Natural killer cell (primary cell): ENCODE measurements at regions not wholly inside any gene's neighbourhood (a gene's known extent, or its start where the extent isn't known, plus 50 kb on each side); places are given as distances from the start of the nearest gene placed in this dataset.

Experiments
- ATAC-seq, 3 donors: fragments of 150-1000 bp in 2 of 3; fragments of 200-7000 bp in 1 of 3; cut with Tn5 transposase; 1 replicate in 1 of 3; 2 replicates in 2 of 3; pipeline ENCODE4 v1.10.0; 2021; ENCODE audit warnings: mild to moderate bottlenecking in 2 of 3, moderate library complexity in 2 of 3
- DNase-seq, 2 donors: peaks; one replicate each; pipeline versions ENCODE4 v3.0.0 to v3.0.0-alpha.2; 2013 to 2021; ENCODE audit warnings: mixed read lengths in 1 of 2
- H3K27ac ChIP-seq: one replicate; pipeline ENCODE4 v1.5.1; 2013; ENCODE audit warnings: mild to moderate bottlenecking, low read length
- H3K27me3 ChIP-seq: one replicate; pipeline ENCODE4 v1.6.1; 2013; ENCODE audit warnings: low read length; ENCODE audit not compliant: control insufficient read depth, insufficient read depth
- H3K36me3 ChIP-seq: one replicate; pipeline ENCODE4 v1.6.1; 2013; ENCODE audit warnings: low read length; ENCODE audit not compliant: control insufficient read depth, insufficient read depth
- H3K4me1 ChIP-seq: one replicate; pipeline ENCODE4 v1.6.1; 2013; ENCODE audit warnings: low read length; ENCODE audit not compliant: control insufficient read depth, insufficient read depth
- H3K4me3 ChIP-seq: one replicate; pipeline ENCODE4 v1.5.1; 2013; ENCODE audit warnings: low read length
- H3K9me3 ChIP-seq: one replicate; pipeline ENCODE4 v1.6.1; 2013; ENCODE audit warnings: low read length; ENCODE audit not compliant: control insufficient read depth, insufficient read depth
- H3K27ac Mint-ChIP-seq, 2 donors: one replicate each; pipeline ENCODE4 v1.8.0; 2022; ENCODE audit warnings: mild to moderate bottlenecking in 2 of 2, mixed read lengths in 2 of 2, moderate library complexity in 1 of 2
- H3K27me3 Mint-ChIP-seq, 2 donors: one replicate each; pipeline ENCODE4 v1.8.0; 2022; ENCODE audit warnings: low read depth in 2 of 2, mixed read lengths in 2 of 2
- H3K36me3 Mint-ChIP-seq: one replicate; pipeline ENCODE4 v1.8.0; 2022; ENCODE audit warnings: mixed read lengths
- H3K4me1 Mint-ChIP-seq, 2 donors: one replicate each; pipeline ENCODE4 v1.8.0; 2022; ENCODE audit warnings: mixed read lengths in 2 of 2
- H3K4me3 Mint-ChIP-seq: one replicate; pipeline ENCODE4 v1.8.0; 2022; ENCODE audit warnings: mild to moderate bottlenecking, moderate library complexity, mixed read lengths
- H3K9me3 Mint-ChIP-seq, 2 donors: one replicate each; pipeline ENCODE4 v1.8.0; 2022; ENCODE audit warnings: mixed read lengths in 2 of 2
- WGBS: methylation state at CpG from one replicate; pipeline ENCODE4 v1.1.7; 2013; ENCODE audit warnings: missing lambda C conversion rate; ENCODE audit not compliant: insufficient coverage; 5-methylcytosine and 5-hydroxymethylcytosine counted together
- intact Hi-C: fragments of 100-400 bp; cut with micrococcal nuclease; formaldehyde crosslinking; loops from one replicate; pipeline ENCODE4 v1.14.2; 2022
- TF ChIP-seq, protein P1 (sequence below): fragments of 200-600 bp; IDR thresholded peaks from one replicate; pipeline ENCODE4 v1.8.0; 2022; ENCODE audit warnings: antibody characterized with exemption

DNA sequence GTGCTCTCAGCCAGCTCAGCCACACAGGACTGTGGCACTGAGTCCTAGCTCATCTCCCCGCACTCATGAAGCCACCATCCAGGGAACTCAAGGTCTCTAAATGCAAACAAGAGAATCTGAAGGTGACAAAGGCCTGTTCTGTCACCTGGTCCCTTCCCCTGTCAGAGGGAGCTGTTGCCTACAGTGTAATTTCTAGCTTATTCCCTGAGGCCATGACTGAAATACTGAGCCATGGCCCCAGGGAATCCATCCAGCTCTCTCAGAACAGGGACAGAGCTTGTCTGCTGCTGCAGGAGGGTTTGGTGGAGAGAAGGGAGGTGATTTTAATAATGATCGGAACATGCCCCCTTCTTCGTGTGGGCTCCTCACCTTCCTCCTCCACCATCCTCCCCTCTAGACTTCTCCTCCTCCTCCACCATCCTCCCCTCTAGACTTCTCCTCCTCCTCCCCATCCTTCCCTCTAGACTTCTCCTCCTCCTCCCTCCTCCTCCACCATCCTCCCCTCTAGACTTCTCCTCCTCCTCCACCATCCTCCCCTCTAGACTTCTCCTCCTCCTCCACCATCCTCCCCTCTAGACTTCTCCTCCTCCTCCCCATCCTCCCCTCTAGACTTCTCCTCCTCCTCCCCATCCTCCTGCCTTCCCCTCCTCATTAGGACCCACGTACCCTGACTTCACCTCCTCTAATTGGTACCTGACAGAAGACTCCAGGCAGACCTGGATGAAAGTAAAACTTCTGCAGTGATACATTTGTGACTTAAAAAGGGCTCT is 338.0 kb upstream of the MKI67 start:
- H3K4me1 Mint-ChIP-seq, result no peaks in the 10 kb centered on the region
- H3K27me3 Mint-ChIP-seq, result peaks cover 2 to 13% of the 10 kb centered on the region in 2 donors
- H3K9me3 ChIP-seq, result peaks cover 4% of the 10 kb centered on the region
- no peaks in the 10 kb centered on the region for H3K4me1 ChIP-seq
- no peaks in the 10 kb centered on the region for H3K36me3 Mint-ChIP-seq
- 82% methylated on average over 3 of the region's 4 CpGs for WGBS
- peak in 1 of 2 donors; percentile 48 for DNase-seq
- no peaks in the 10 kb centered on the region for H3K36me3 ChIP-seq
- TF ChIP-seq, protein P1, sequence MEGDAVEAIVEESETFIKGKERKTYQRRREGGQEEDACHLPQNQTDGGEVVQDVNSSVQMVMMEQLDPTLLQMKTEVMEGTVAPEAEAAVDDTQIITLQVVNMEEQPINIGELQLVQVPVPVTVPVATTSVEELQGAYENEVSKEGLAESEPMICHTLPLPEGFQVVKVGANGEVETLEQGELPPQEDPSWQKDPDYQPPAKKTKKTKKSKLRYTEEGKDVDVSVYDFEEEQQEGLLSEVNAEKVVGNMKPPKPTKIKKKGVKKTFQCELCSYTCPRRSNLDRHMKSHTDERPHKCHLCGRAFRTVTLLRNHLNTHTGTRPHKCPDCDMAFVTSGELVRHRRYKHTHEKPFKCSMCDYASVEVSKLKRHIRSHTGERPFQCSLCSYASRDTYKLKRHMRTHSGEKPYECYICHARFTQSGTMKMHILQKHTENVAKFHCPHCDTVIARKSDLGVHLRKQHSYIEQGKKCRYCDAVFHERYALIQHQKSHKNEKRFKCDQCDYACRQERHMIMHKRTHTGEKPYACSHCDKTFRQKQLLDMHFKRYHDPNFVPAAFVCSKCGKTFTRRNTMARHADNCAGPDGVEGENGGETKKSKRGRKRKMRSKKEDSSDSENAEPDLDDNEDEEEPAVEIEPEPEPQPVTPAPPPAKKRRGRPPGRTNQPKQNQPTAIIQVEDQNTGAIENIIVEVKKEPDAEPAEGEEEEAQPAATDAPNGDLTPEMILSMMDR, result no peak
- no peak overlapping the region for H3K4me3 Mint-ChIP-seq
- H3K27ac Mint-ChIP-seq, result no peak overlapping the region
- intact Hi-C loops, result no loop called here
- H3K27me3 ChIP-seq, result no peaks in the 10 kb centered on the region
- H3K9me3 Mint-ChIP-seq, result no peaks in the 10 kb centered on the region
- ATAC-seq, result peak in 1 of 3 donors; percentile 10
- H3K4me3 ChIP-seq, result no peak overlapping the region
- H3K27ac ChIP-seq, result no peak overlapping the region

DNA sequence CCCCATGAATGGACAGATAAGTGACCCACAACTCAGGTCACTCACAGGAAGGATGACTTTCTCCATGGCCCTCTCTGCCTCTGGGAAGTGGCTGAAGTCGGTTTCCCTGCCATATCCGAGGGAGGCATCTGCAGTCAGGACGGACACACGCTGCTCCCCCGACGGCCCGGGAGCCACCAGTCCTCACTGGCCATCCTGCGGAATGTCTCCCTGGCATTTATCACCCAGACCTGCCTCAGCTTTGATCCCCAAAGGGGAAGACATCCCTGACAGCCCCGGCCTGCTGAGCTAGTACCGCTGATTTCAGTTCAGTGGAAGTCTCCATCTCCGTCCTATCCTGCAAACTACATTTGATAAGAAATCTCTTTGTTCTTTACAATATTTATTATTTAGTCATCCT is 339.5 kb upstream of the MKI67 start:
- DNase-seq (no peak), ATAC-seq (no peak)
- H3K9me3 ChIP-seq, result peaks cover 4% of the 10 kb centered on the region
- no peaks in the 10 kb centered on the region for H3K4me1 ChIP-seq
- H3K27me3 ChIP-seq, result no peaks in the 10 kb centered on the region
- Mint-ChIP-seq H3K36me3 (no peaks in the 10 kb centered on the region), H3K4me1 (no peaks in the 10 kb centered on the region), H3K27me3 (peaks cover 2 to 13% of the 10 kb centered on the region in 2 donors), H3K4me3 (no peak overlapping the region), H3K9me3 (no peaks in the 10 kb centered on the region), H3K27ac (no peak overlapping the region)
- no peak overlapping the region for H3K4me3 ChIP-seq
- H3K27ac ChIP-seq, result no peak overlapping the region
- TF ChIP-seq, protein P1, result no peak
- intact Hi-C loops, result no loop called here
- 82% methylated on average over 11 of the region's 11 CpGs for WGBS
- no peaks in the 10 kb centered on the region for H3K36me3 ChIP-seq

DNA sequence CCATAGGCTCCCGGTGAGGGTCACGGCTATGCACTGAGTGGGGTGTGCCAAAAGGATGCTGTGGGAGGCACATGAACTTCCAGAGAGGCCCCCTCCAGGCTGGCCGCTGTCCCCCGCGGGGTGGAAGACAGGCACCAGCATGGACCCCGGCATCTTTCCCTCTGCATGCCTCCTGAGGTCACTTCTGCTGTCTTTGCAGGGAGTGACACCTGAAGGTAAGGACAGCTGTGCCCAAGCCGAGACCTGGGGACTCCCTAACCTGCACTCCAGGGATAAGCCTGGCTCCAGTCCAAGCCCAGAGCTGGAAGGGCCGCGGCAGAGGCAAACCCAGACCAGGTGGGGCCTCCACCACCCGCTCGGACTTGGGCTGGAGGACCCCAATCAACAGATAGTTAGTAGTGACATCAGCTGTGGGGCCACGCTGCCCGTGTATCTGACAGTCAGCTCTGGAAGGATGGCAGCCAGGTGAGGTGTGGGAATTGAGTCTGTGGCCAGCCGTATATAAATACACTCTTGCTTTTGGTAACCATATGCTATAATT is 340.7 kb upstream of the MKI67 start:
- Mint-ChIP-seq H3K27me3 (peaks cover 2 to 6% of the 10 kb centered on the region in 2 donors), H3K36me3 (no peaks in the 10 kb centered on the region), H3K4me1 (no peaks in the 10 kb centered on the region), H3K9me3 (no peaks in the 10 kb centered on the region), H3K4me3 (no peak overlapping the region), H3K27ac (no peak overlapping the region)
- DNase-seq, result no peak
- no peaks in the 10 kb centered on the region for H3K27me3 ChIP-seq
- WGBS, result 88% methylated on average over 13 of the region's 14 CpGs
- H3K9me3 ChIP-seq, result peaks cover 4% of the 10 kb centered on the region
- no peak for ATAC-seq
- intact Hi-C loops, result no loop called here
- H3K4me3 ChIP-seq, result no peak overlapping the region
- TF ChIP-seq, protein P1, result no peak
- no peaks in the 10 kb centered on the region for H3K4me1 ChIP-seq
- no peaks in the 10 kb centered on the region for H3K36me3 ChIP-seq
- H3K27ac ChIP-seq, result no peak overlapping the region

DNA sequence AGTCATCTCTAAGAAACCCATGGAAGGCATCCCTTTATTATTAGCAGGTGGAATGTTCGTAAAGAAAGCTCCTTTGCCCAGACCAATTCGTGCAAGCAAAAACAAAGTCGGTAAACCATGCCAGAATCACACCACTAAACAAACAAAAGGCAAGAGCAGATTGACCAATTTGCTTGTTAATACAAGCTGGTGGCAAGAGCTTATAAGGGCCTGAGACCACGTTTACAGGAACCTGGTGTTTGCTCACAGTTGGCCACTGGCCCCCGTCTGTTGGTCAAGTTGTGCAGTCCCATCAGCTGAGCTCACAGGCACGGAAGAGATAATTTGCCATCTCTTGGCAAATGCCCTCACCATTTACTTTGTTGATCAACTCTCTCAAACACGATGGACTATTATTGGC is 342.2 kb upstream of the MKI67 start:
- Histone ChIP-seq H3K9me3 (peaks cover 4% of the 10 kb centered on the region), H3K36me3 (no peaks in the 10 kb centered on the region), H3K27ac (no peak overlapping the region), H3K4me3 (no peak overlapping the region), H3K4me1 (no peaks in the 10 kb centered on the region), H3K27me3 (no peaks in the 10 kb centered on the region)
- no peaks in the 10 kb centered on the region for H3K4me1 Mint-ChIP-seq
- H3K27me3 Mint-ChIP-seq, result peaks cover 2 to 6% of the 10 kb centered on the region in 2 donors
- H3K9me3 Mint-ChIP-seq, result no peaks in the 10 kb centered on the region
- TF ChIP-seq, protein P1, result no peak
- ATAC-seq (no peak), DNase-seq (no peak)
- H3K4me3 Mint-ChIP-seq, result no peak overlapping the region
- WGBS, result 84% methylated on average over 7 of the region's 7 CpGs
- intact Hi-C loops, result no loop called here
- no peak overlapping the region for H3K27ac Mint-ChIP-seq
- no peaks in the 10 kb centered on the region for H3K36me3 Mint-ChIP-seq
